ENCODE measurements at regions not wholly inside any gene's neighbourhood (a gene's known extent, or its start where the extent isn't known, plus 50 kb on each side); places are given as distances from the start of the nearest gene placed in this dataset.

DNA sequence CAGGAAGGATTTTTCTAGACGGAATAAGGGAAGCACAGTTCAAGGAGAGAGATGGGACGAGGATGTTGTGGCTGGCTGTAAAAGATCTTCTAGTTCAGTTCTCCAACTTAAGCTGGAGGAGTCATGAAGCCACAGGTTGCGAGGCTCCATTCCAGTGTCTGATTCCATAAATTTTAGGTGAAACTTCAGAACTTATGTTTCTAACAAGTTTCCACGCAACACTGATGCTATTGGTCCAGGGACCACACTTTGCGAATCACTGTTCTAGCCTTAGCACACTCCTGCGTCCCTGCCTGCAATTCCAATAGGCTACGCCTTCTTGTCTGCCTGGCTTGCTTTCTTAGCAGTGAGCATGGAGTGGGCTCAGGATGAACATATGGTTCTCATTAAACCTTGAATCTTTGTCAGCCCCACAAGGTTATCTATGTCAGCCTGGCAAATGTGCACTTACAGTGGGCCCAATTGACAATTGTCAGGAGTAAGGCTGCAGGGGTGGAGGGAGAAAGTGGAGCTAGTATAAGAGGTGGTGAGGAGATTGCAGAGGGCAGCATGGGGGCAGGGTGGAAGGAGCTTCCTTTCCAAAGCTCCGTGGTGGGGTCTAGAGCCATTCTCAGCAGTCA, 438.1 kb upstream of the ST6GAL2 start:
- TF ChIP-seq EZH2 (IDR thresholded peaks at IDR 0.05) (no peak), POLR2AphosphoS5 (IDR thresholded peaks at IDR 0.05; ENCODE audit: borderline replicate concordance, low read depth, low read length) (no peak), FOXP2 (optimal IDR thresholded peaks at IDR 0.05; ENCODE audit: control extremely low read depth, extremely low read length, insufficient read depth) (no peak)
